ENCODE measurements at regions not wholly inside any gene's neighbourhood (a gene's known extent, or its start where the extent isn't known, plus 50 kb on each side); places are given as distances from the start of the nearest gene placed in this dataset.

GRCh38 chr12:27382924-27383323 is 50.3 kb downstream of the BMAL2 start:
- no peak for DNase-seq

- peak; percentile 84 for DNase-seq
Observed at GRCh38 chr12:27383429-27384260, 51.0 kb downstream of the BMAL2 start.

GRCh38 chr12:27384261-27384590 is 51.6 kb downstream of the BMAL2 start:
- no peak for DNase-seq

- no peak for DNase-seq
Observed at GRCh38 chr12:27385766-27386564, 53.3 kb downstream of the BMAL2 start.

- DNase-seq = no peak
Observed at GRCh38 chr12:27387473-27387872, 54.8 kb downstream of the BMAL2 start.

GRCh38 chr12:27388650-27389049 is 56.0 kb downstream of the BMAL2 start:
- DNase-seq = no peak

GRCh38 chr12:27394676-27395075 is 51.9 kb upstream of the SMCO2 start:
- DNase-seq = no peak

- DNase-seq = no peak
Observed at GRCh38 chr12:27396216-27396815, 50.2 kb upstream of the SMCO2 start.
